Jurkat, Clone E6-1 (cell line): ENCODE measurements at regions not wholly inside any gene's neighbourhood (a gene's known extent, or its start where the extent isn't known, plus 50 kb on each side); places are given as distances from the start of the nearest gene placed in this dataset.
"Not testable (repeated sequence)": the region's sequence is repeated elsewhere in the genome, so short reads cannot be mapped to it uniquely, and the experiment has no call there.

ENCODE experiments used
- DNase-seq: peaks from one replicate; pipeline ENCODE4 v3.0.0-alpha.2; 2011; ENCODE audit warnings: low read depth, low spot score
- H3K4me3 ChIP-seq: 2 replicates; pipeline ENCODE4 v1.5.1; 2011; ENCODE audit warnings: mild to moderate bottlenecking, low read length, control low read depth, moderate library complexity

GRCh38 chr21:5165829-5166228 lies 5355.6 kb upstream of the TPTE start:
- H3K4me3 ChIP-seq, DNase-seq: not testable (repeated sequence)
